ENCODE measurements at regions not wholly inside any gene's neighbourhood (a gene's known extent, or its start where the extent isn't known, plus 50 kb on each side); places are given as distances from the start of the nearest gene placed in this dataset.

- Histone ChIP-seq H3K27ac (no peak overlapping the region), H3K4me3 (no peak overlapping the region), H3K9me3 (no peaks in the 10 kb centered on the region), H3K4me2 (no peak overlapping the region), H3K4me1 (no peaks in the 10 kb centered on the region)
- ChIA-PET POLR2A (no interaction called here), CTCF (no interaction called here)
- no peak for ATAC-seq
- FAIRE-seq = no peak
- TF ChIP-seq ELK1 (IDR thresholded peaks at IDR 0.05; ENCODE audit: low read depth, low read length) = no peak
- no peak for TF ChIP-seq USF2 (IDR thresholded peaks at IDR 0.05)
- TF ChIP-seq CBX8 (IDR thresholded peaks at IDR 0.05) = no peak
- WGBS (ENCODE audit: missing lambda C conversion rate) = 2% methylated on average over 4 of the region's 4 CpGs
- no peak for DNase-seq (ENCODE audit: low read depth in 1 of 2, low spot score in 1 of 2)
Measured at GRCh38 chr12:24175929-24176328, 226.5 kb upstream of the SOX5 start.

- no peak for ATAC-seq
Measured at GRCh38 chr12:24175284-24175683, 225.8 kb upstream of the SOX5 start.

GRCh38 chr12:24173067-24173466 lies 223.6 kb upstream of the SOX5 start:
- Histone ChIP-seq H3K9me3 (no peaks in the 10 kb centered on the region), H3K4me3 (no peak overlapping the region), H3K4me1 (no peaks in the 10 kb centered on the region), H3K4me2 (no peak overlapping the region), H3K27ac (no peak overlapping the region)
- DNase-seq (ENCODE audit: low read depth in 1 of 2, low spot score in 1 of 2) = no peak
- ChIA-PET POLR2A (no interaction called here), CTCF (no interaction called here)
- TF ChIP-seq HOXA7 (CRISPR knock-in tag; IDR thresholded peaks at IDR 0.05) (no peak), SREBF2 (IDR thresholded peaks at IDR 0.05) (no peak)
- ATAC-seq = no peak
- no peak for FAIRE-seq
- 8% methylated on average over 7 of the region's 7 CpGs for WGBS (ENCODE audit: missing lambda C conversion rate)

More at GRCh38 chr12:24175284-24175683, 225.8 kb upstream of the SOX5 start:
- Histone ChIP-seq H3K4me3 (no peak overlapping the region), H3K9me3 (no peaks in the 10 kb centered on the region), H3K27ac (no peak overlapping the region), H3K4me2 (no peak overlapping the region), H3K4me1 (no peaks in the 10 kb centered on the region)
- TF ChIP-seq TP53 (CRISPR knock-in tag; IDR thresholded peaks at IDR 0.05) = no peak
- no peak for TF ChIP-seq FOSL2 (IDR thresholded peaks at IDR 0.05)
- TF ChIP-seq FOSL2 (CRISPR knock-in tag; IDR thresholded peaks at IDR 0.05) = no peak
- ChIA-PET CTCF (no interaction called here), POLR2A (no interaction called here)
- no peak for FAIRE-seq
- 0% methylated on average over 2 of the region's 2 CpGs for WGBS (ENCODE audit: missing lambda C conversion rate)
- DNase-seq (ENCODE audit: low read depth in 1 of 2, low spot score in 1 of 2) = no peak

- no peak overlapping the region for H3K27ac ChIP-seq
- POLR2A ChIA-PET = no interaction called here
- CTCF ChIA-PET = no interaction called here
Measured at GRCh38 chr12:24172773-24173066, 223.2 kb upstream of the SOX5 start.

GRCh38 chr12:24172031-24172772 lies 222.7 kb upstream of the SOX5 start:
- H3K9me3 ChIP-seq = no peaks in the 10 kb centered on the region
- ChIA-PET POLR2A (no interaction called here), CTCF (no interaction called here)
- H3K4me2 ChIP-seq = no peak overlapping the region
- H3K27ac ChIP-seq = no peak overlapping the region
- ATAC-seq = no peak
- WGBS (ENCODE audit: missing lambda C conversion rate) = 37% methylated on average over 13 of the region's 13 CpGs
- H3K4me1 ChIP-seq = no peaks in the 10 kb centered on the region
- DNase-seq (ENCODE audit: low read depth in 1 of 2, low spot score in 1 of 2) = no peak
- H3K4me3 ChIP-seq = no peak overlapping the region
- no peak for TF ChIP-seq RAD21 (conservative IDR thresholded peaks at IDR 0.05 in 1 of 2, IDR thresholded peaks at IDR 0.05 in 1 of 2)
- no peak for FAIRE-seq

More at GRCh38 chr12:24172773-24173066, 223.2 kb upstream of the SOX5 start:
- DNase-seq (ENCODE audit: low read depth in 1 of 2, low spot score in 1 of 2) (no peak), FAIRE-seq (no peak), ATAC-seq (no peak)
- Histone ChIP-seq H3K4me1 (no peaks in the 10 kb centered on the region), H3K4me3 (no peak overlapping the region), H3K4me2 (no peak overlapping the region), H3K9me3 (no peaks in the 10 kb centered on the region)
- no peak for TF ChIP-seq GATA3 (IDR thresholded peaks at IDR 0.05; ENCODE audit: borderline replicate concordance)
- TF ChIP-seq TFCP2L1 (CRISPR knock-in tag; IDR thresholded peaks at IDR 0.05) = no peak
- no peak for TF ChIP-seq POLR2A (IDR thresholded peaks at IDR 0.05; ENCODE audit: low read length)
- TF ChIP-seq HDAC2 (IDR thresholded peaks at IDR 0.05) = no peak
- no peak for TF ChIP-seq CEBPB (IDR thresholded peaks at IDR 0.05)
- TF ChIP-seq ZC3H11A (IDR thresholded peaks at IDR 0.05) = no peak
- no peak for TF ChIP-seq SREBF2 (IDR thresholded peaks at IDR 0.05)
- no peak for TF ChIP-seq MAZ (IDR thresholded peaks at IDR 0.05; ENCODE audit: borderline replicate concordance, low read depth, low read length)
- no peak for TF ChIP-seq SMC3 (IDR thresholded peaks at IDR 0.05)
- no peak for TF ChIP-seq CBX2 (IDR thresholded peaks at IDR 0.05; ENCODE audit: borderline replicate concordance, low read depth)
- TF ChIP-seq HOXB5 (CRISPR knock-in tag; IDR thresholded peaks at IDR 0.05) = no peak
- TF ChIP-seq MAFK (IDR thresholded peaks at IDR 0.05; ENCODE audit: partially characterized antibody) = no peak
